H1 (cell line): ENCODE measurements at regions not wholly inside any gene's neighbourhood (a gene's known extent, or its start where the extent isn't known, plus 50 kb on each side); places are given as distances from the start of the nearest gene placed in this dataset.

ENCODE experiments used
- BRCA1 ChIP-seq: IDR thresholded peaks from 2 replicates; pipeline ENCODE4 v1.6.1; 2012; ENCODE audit warnings: low read depth, low read length, improper control_type of control experiment
- CTCF ChIP-seq, 3 experiments: IDR thresholded peaks; 1 replicate in 2 of 3; 2 replicates in 1 of 3; pipeline versions ENCODE4 v1.5.1 to v1.6.1; 2011; ENCODE audit warnings: low read length in 3 of 3, mild to moderate bottlenecking in 3 of 3, inconsistent platforms in 2 of 3, low read depth in 1 of 3, moderate library complexity in 1 of 3; ENCODE audit not compliant: insufficient read depth in 1 of 3; ENCODE audit errors: control extremely low read depth in 1 of 3
- EP300 ChIP-seq, 2 experiments: IDR thresholded peaks; 1 replicate in 1 of 2; 2 replicates in 1 of 2; pipeline ENCODE4 v1.6.1; 2011 to 2012; ENCODE audit warnings: low read depth in 2 of 2, low read length in 2 of 2, mild to moderate bottlenecking in 2 of 2, borderline replicate concordance in 1 of 2, inconsistent platforms in 1 of 2, moderate library complexity in 1 of 2
- JUN ChIP-seq: IDR thresholded peaks from 2 replicates; pipeline ENCODE4 v1.6.1; 2011; ENCODE audit warnings: low read depth, mild to moderate bottlenecking, improper control_type of control experiment, low read length
- MAFK ChIP-seq: IDR thresholded peaks from 2 replicates; pipeline ENCODE4 v1.6.1; 2012; ENCODE audit warnings: low read depth, mild to moderate bottlenecking, improper control_type of control experiment, low read length
- RAD21 ChIP-seq, 2 experiments: IDR thresholded peaks in 1 of 2; conservative IDR thresholded peaks in 1 of 2; 2 replicates each; pipeline ENCODE4 v1.6.1; 2011; ENCODE audit warnings: low read depth in 2 of 2, low read length in 2 of 2, improper control_type of control experiment in 1 of 2, inconsistent platforms in 1 of 2, mild to moderate bottlenecking in 1 of 2, moderate library complexity in 1 of 2
- RBBP5 ChIP-seq: IDR thresholded peaks from 2 replicates; pipeline ENCODE4 v1.7.1; 2012; ENCODE audit warnings: low read depth, mild to moderate bottlenecking, inconsistent platforms, low read length, moderate library complexity, borderline replicate concordance
- RFX5 ChIP-seq: IDR thresholded peaks from 2 replicates; pipeline ENCODE4 v1.6.1; 2011; ENCODE audit warnings: low read depth, low read length, improper control_type of control experiment, borderline replicate concordance
- SUZ12 ChIP-seq: fragments of 200-600 bp; sonication (generic); IDR thresholded peaks from 2 replicates; pipeline ENCODE4 v1.6.1; 2012; ENCODE audit warnings: mild to moderate bottlenecking, inconsistent platforms, low read length, moderate library complexity, mixed read lengths
- YY1 ChIP-seq: IDR thresholded peaks from 2 replicates; pipeline ENCODE4 v1.6.1; 2011; ENCODE audit warnings: low read depth, mild to moderate bottlenecking, low read length
- ZNF274 ChIP-seq: IDR thresholded peaks from 2 replicates; pipeline ENCODE4 v1.7.0; 2012; ENCODE audit warnings: low read length, borderline replicate concordance; ENCODE audit errors: extremely low read depth

- no peak for TF ChIP-seq YY1
- TF ChIP-seq EP300 (IDR thresholded peaks at IDR 0.05; ENCODE audit: borderline replicate concordance in 1 of 2, low read depth in 2 of 2, low read length in 2 of 2), result no peak
- no peak for TF ChIP-seq CTCF (IDR thresholded peaks at IDR 0.05; ENCODE audit: control extremely low read depth in 1 of 3, insufficient read depth in 1 of 3, low read depth in 1 of 3, low read length in 3 of 3)
- no peak for TF ChIP-seq SUZ12
- no peak for TF ChIP-seq RFX5
- no peak for TF ChIP-seq JUN
- TF ChIP-seq ZNF274, result no peak
- TF ChIP-seq MAFK, result no peak
- no peak for TF ChIP-seq RBBP5
- TF ChIP-seq BRCA1, result no peak
- TF ChIP-seq RAD21 (IDR thresholded peaks at IDR 0.05 in 1 of 2, conservative IDR thresholded peaks at IDR 0.05 in 1 of 2; ENCODE audit: low read depth in 2 of 2, low read length in 2 of 2), result no peak
These were observed 1142.8 kb upstream of the SEL1L start for GRCh38 chr14:82676403-82676802.
